ENCODE measurements at regions not wholly inside any gene's neighbourhood (a gene's known extent, or its start where the extent isn't known, plus 50 kb on each side); places are given as distances from the start of the nearest gene placed in this dataset.

- TF ChIP-seq POLR2A (IDR thresholded peaks at IDR 0.05; ENCODE audit: low read depth, low read length) (no peak), POLR2AphosphoS5 (IDR thresholded peaks at IDR 0.05; ENCODE audit: low read depth, low read length) (no peak), TAF1 (IDR thresholded peaks at IDR 0.05; ENCODE audit: borderline replicate concordance, low read depth, low read length) (no peak)
These were observed 64.9 kb upstream of the MEDAG start for GRCh38 chr13:30841154-30841553.
